HG03575 (cell line): ENCODE measurements at regions not wholly inside any gene's neighbourhood (a gene's known extent, or its start where the extent isn't known, plus 50 kb on each side); places are given as distances from the start of the nearest gene placed in this dataset.

Experiments
- ATAC-seq: cut with Tn5 transposase; IDR thresholded peaks from one replicate; pipeline ENCODE4 v1.9.1; 2021; ENCODE audit not compliant: unreplicated experiment, insufficient number of reproducible peaks, low FRiP score; ENCODE audit errors: extremely low read depth

GRCh38 chr4:78720994-78721677 lies 55.0 kb upstream of the BMP2K start:
- ATAC-seq: peak; percentile 84

DNA sequence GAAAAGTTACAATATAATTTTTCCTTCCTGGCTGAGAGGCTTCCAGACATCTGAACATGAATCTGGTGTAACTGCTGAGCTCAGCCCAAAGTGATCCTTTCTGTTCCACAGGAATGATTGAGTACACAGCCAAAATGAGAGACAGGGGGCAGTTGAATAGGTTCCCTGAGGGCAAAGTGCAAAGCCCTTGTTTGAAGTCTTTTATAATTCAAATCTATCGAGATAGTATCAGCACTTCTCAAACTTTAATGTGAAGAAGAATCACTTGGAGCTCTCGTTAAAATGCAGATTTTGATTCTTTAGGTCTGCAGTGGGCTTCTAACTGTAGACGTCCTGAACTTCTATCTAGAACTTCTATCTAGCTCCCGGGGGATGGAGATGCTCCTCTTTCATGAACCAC lies 54.4 kb upstream of the BMP2K start:
- ATAC-seq: no peak

DNA sequence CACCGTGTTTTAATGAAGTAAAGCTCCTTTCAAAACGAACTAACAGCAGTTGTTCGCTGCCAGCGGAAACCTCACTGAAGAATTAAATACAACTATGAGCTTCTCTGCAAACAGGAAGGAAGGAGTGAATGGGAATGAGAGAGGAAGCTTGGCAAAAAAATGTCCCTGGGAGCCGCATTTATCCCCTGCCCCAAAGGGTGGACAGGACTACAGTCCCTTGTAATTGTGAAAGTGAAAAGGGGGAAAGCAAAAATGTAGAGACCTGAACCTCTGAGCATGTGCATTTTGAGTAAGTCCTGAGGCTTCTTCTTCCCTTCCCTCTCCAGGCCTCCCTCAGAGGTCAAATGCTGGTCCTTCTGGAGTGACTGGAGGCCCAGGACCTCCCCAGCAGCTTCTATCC lies 53.8 kb upstream of the BMP2K start:
- no peak for ATAC-seq

DNA sequence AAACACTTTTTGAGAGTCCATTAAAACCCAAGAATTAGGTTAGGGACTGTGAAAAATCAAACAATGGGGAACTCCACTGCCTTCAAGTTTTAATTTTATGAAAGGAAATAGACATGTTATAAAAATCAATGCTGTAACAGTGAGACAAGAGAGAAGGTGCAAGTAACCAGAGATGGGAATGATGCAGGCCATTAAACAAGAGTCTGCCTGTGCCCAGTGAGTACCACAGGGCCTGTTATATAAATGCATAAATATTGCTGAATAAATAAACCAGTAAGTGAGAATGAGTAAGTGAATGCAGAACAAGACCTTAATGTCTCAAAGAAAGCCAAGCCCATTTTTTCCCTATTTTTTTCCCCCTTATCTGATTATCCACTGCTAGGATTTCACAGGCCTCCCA lies 53.3 kb upstream of the BMP2K start:
- ATAC-seq: no peak
